CD4-positive, CD25-positive, alpha-beta regulatory T cell (primary cell): ENCODE measurements at regions not wholly inside any gene's neighbourhood (a gene's known extent, or its start where the extent isn't known, plus 50 kb on each side); places are given as distances from the start of the nearest gene placed in this dataset.

Source experiments
- ATAC-seq, 2 donors: fragments of 150-1000 bp; cut with Tn5 transposase; one replicate each; pipeline ENCODE4 v1.10.0; 2021; ENCODE audit warnings: low read depth in 2 of 2, moderate number of reproducible peaks in 2 of 2, moderate library complexity in 1 of 2
- DNase-seq, 3 donors: peaks; one replicate each; pipeline versions ENCODE4 v3.0.0 to v3.0.0-alpha.2; 2012 to 2022; ENCODE audit warnings: mixed read lengths in 1 of 3
- H3K27ac ChIP-seq: one replicate; pipeline ENCODE4 v1.7.0; 2013; ENCODE audit warnings: mild to moderate bottlenecking, low read length; ENCODE audit not compliant: insufficient read depth, poor library complexity, severe bottlenecking
- H3K27me3 ChIP-seq: one replicate; pipeline ENCODE4 v1.7.0; 2013; ENCODE audit warnings: low read length; ENCODE audit not compliant: control insufficient read depth, insufficient read depth
- H3K36me3 ChIP-seq: one replicate; pipeline ENCODE4 v1.7.0; 2013; ENCODE audit warnings: mild to moderate bottlenecking, low read length, moderate library complexity; ENCODE audit not compliant: control insufficient read depth, insufficient read depth
- H3K4me1 ChIP-seq: 2 replicates; pipeline ENCODE4 v1.7.0; 2013; ENCODE audit warnings: mild to moderate bottlenecking, low read length; ENCODE audit not compliant: insufficient read depth, control insufficient read depth, poor library complexity, severe bottlenecking
- H3K4me3 ChIP-seq: one replicate; pipeline ENCODE4 v1.7.0; 2013; ENCODE audit warnings: low read depth, mild to moderate bottlenecking, low read length, moderate library complexity
- H3K9me3 ChIP-seq, 2 experiments: 1 replicate in 1 of 2; 2 replicates in 1 of 2; pipeline ENCODE4 v1.7.0; 2013; ENCODE audit warnings: low read length in 2 of 2, mild to moderate bottlenecking in 1 of 2, moderate library complexity in 1 of 2; ENCODE audit not compliant: control insufficient read depth in 2 of 2
- H3K27ac Mint-ChIP-seq, 3 donors: one replicate each; pipeline ENCODE4 v1.8.0; 2020 to 2022; ENCODE audit warnings: mild to moderate bottlenecking in 3 of 3, mixed read lengths in 3 of 3, moderate library complexity in 2 of 3
- H3K27me3 Mint-ChIP-seq: one replicate; pipeline ENCODE4 v1.8.0; 2022; ENCODE audit warnings: mild to moderate bottlenecking, mixed read lengths
- H3K36me3 Mint-ChIP-seq: one replicate; pipeline ENCODE4 v1.8.0; 2020; ENCODE audit warnings: mixed read lengths
- H3K4me1 Mint-ChIP-seq, 4 donors: one replicate each; pipeline ENCODE4 v1.8.0; 2020 to 2022; ENCODE audit warnings: mixed read lengths in 4 of 4, mild to moderate bottlenecking in 1 of 4
- H3K4me3 Mint-ChIP-seq, 4 donors: one replicate each; pipeline ENCODE4 v1.8.0; 2020 to 2022; ENCODE audit warnings: mild to moderate bottlenecking in 4 of 4, mixed read lengths in 4 of 4, moderate library complexity in 3 of 4
- H3K9me3 Mint-ChIP-seq, 7 donors: one replicate each; pipeline ENCODE4 v1.8.0; 2020 to 2022; ENCODE audit warnings: mixed read lengths in 7 of 7, mild to moderate bottlenecking in 3 of 7, moderate library complexity in 2 of 7

DNA sequence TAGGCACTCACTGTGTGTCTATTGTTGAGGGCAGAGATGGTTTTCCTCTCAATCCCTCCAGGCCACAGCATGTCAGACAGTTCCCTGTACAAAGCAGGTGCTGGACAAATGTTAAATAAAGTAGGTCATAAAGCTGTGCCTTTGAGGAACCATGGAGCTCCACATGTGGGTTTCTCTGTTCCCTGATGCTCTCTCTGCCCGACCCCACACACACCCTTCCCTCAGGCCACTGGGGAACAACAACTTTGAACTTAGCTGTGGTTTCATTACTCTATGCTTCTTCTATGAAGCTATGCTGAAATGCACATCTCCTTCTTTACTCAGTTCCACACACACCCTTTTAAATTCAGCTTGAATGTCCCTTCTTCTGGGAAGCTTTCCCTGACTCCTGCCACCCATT, 415.3 kb downstream of the HRH4 start:
- no peak for DNase-seq
- Histone ChIP-seq H3K36me3 (no peaks in the 10 kb centered on the region), H3K4me1 (no peaks in the 10 kb centered on the region), H3K27ac (no peak overlapping the region), H3K27me3 (no peaks in the 10 kb centered on the region), H3K9me3 (no peaks in the 10 kb centered on the region), H3K4me3 (no peak overlapping the region)
- no peak for ATAC-seq
- no peaks in the 10 kb centered on the region for H3K4me1 Mint-ChIP-seq
- H3K4me3 Mint-ChIP-seq, result no peak overlapping the region
- H3K36me3 Mint-ChIP-seq, result no peaks in the 10 kb centered on the region
- H3K27ac Mint-ChIP-seq, result no peak overlapping the region
- H3K27me3 Mint-ChIP-seq, result no peaks in the 10 kb centered on the region
- H3K9me3 Mint-ChIP-seq, result peaks cover 0 to 9% (median 2%) of the 10 kb centered on the region in 7 donors

GRCh38 chr18:24876266-24876665, 415.8 kb downstream of the HRH4 start:
- H3K36me3 Mint-ChIP-seq, result no peaks in the 10 kb centered on the region
- H3K27ac Mint-ChIP-seq, result no peak overlapping the region
- H3K4me3 Mint-ChIP-seq, result no peak overlapping the region
- Histone ChIP-seq H3K27ac (no peak overlapping the region), H3K36me3 (no peaks in the 10 kb centered on the region), H3K9me3 (no peaks in the 10 kb centered on the region), H3K4me3 (no peak overlapping the region), H3K4me1 (no peaks in the 10 kb centered on the region), H3K27me3 (no peaks in the 10 kb centered on the region)
- peaks cover 0 to 9% (median 2%) of the 10 kb centered on the region in 7 donors for H3K9me3 Mint-ChIP-seq
- no peaks in the 10 kb centered on the region for H3K27me3 Mint-ChIP-seq
- DNase-seq (no peak), ATAC-seq (no peak)
- H3K4me1 Mint-ChIP-seq, result no peaks in the 10 kb centered on the region

GRCh38 chr18:24877066-24877465, 416.6 kb downstream of the HRH4 start:
- ATAC-seq, result no peak

DNA sequence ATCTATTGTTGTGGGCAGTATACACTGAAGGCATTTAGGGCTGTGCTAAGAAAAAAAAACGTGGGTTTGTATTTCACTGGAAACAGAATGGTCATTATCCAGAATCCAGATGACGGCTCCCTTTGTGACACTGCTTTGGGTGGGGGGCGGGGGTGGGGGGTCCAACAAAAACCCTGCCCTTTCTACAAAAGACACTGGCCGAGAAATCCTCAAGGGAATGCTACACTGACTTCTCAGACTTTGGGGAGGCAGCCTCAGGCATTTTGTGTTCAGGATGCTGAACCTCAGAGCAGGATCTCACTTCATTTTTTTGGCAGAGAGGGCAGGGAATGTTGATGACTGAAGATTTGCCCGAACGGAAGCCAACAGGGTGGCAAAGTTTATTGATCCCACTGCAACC, 417.1 kb downstream of the HRH4 start:
- Mint-ChIP-seq H3K9me3 (peaks cover 0 to 5% (median 2%) of the 10 kb centered on the region in 7 donors), H3K4me1 (no peaks in the 10 kb centered on the region), H3K27me3 (no peaks in the 10 kb centered on the region), H3K36me3 (no peaks in the 10 kb centered on the region), H3K4me3 (no peak overlapping the region), H3K27ac (no peak overlapping the region)
- no peak for ATAC-seq
- DNase-seq, result no peak
- Histone ChIP-seq H3K9me3 (no peaks in the 10 kb centered on the region), H3K27me3 (no peaks in the 10 kb centered on the region), H3K4me1 (no peaks in the 10 kb centered on the region), H3K4me3 (no peak overlapping the region), H3K36me3 (no peaks in the 10 kb centered on the region), H3K27ac (no peak overlapping the region)

More at GRCh38 chr18:24877066-24877465, 416.6 kb downstream of the HRH4 start:
- Mint-ChIP-seq H3K9me3 (peaks cover 0 to 8% (median 2%) of the 10 kb centered on the region in 7 donors), H3K27ac (no peak overlapping the region), H3K36me3 (no peaks in the 10 kb centered on the region), H3K27me3 (no peaks in the 10 kb centered on the region), H3K4me1 (no peaks in the 10 kb centered on the region), H3K4me3 (no peak overlapping the region)
- H3K4me3 ChIP-seq, result no peak overlapping the region
- H3K36me3 ChIP-seq, result no peaks in the 10 kb centered on the region
- DNase-seq, result no peak
- no peaks in the 10 kb centered on the region for H3K4me1 ChIP-seq
- no peaks in the 10 kb centered on the region for H3K27me3 ChIP-seq
- H3K27ac ChIP-seq, result no peak overlapping the region
- H3K9me3 ChIP-seq, result no peaks in the 10 kb centered on the region

DNA sequence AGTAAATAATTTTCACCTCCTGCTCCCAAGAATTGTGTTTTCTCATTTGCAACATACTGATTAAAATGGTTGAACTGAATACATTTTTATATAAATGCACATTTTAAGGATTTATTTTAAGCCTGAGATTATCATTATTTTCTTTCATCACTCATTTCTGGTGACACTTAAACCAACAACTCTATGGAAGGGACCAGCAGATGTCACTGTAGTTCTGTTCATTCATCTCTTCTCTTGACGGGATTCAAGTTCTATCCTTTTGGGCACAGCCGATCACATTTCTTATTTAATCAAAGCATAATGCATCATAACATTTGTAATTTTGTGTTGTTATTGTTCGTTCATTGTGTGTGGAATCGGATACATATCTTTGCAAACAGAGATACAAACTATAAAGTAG, 417.9 kb downstream of the HRH4 start:
- no peak overlapping the region for H3K4me3 ChIP-seq
- H3K36me3 Mint-ChIP-seq, result no peaks in the 10 kb centered on the region
- no peaks in the 10 kb centered on the region for H3K4me1 ChIP-seq
- ATAC-seq, result no peak
- no peaks in the 10 kb centered on the region for H3K9me3 ChIP-seq
- no peaks in the 10 kb centered on the region for H3K27me3 ChIP-seq
- H3K4me1 Mint-ChIP-seq, result no peaks in the 10 kb centered on the region
- H3K4me3 Mint-ChIP-seq, result no peak overlapping the region
- no peak overlapping the region for H3K27ac ChIP-seq
- H3K27me3 Mint-ChIP-seq, result no peaks in the 10 kb centered on the region
- H3K27ac Mint-ChIP-seq, result no peak overlapping the region
- DNase-seq, result peak in 1 of 3 donors; percentile 3
- H3K9me3 Mint-ChIP-seq, result peaks cover 0 to 5% (median 2%) of the 10 kb centered on the region in 7 donors
- no peaks in the 10 kb centered on the region for H3K36me3 ChIP-seq

GRCh38 chr18:24885276-24885675, 424.8 kb downstream of the HRH4 start:
- H3K27ac Mint-ChIP-seq, result no peak overlapping the region
- ATAC-seq (no peak), DNase-seq (no peak)
- no peak overlapping the region for H3K27ac ChIP-seq
- no peaks in the 10 kb centered on the region for H3K36me3 Mint-ChIP-seq
- H3K4me3 ChIP-seq, result no peak overlapping the region
- no peak overlapping the region for H3K4me3 Mint-ChIP-seq
- no peaks in the 10 kb centered on the region for H3K27me3 ChIP-seq
- H3K9me3 Mint-ChIP-seq, result peaks cover 0 to 5% (median 0%) of the 10 kb centered on the region in 7 donors
- H3K4me1 Mint-ChIP-seq, result no peaks in the 10 kb centered on the region
- H3K27me3 Mint-ChIP-seq, result peaks cover 5% of the 10 kb centered on the region
- H3K36me3 ChIP-seq, result no peaks in the 10 kb centered on the region
- no peaks in the 10 kb centered on the region for H3K9me3 ChIP-seq
- no peaks in the 10 kb centered on the region for H3K4me1 ChIP-seq

DNA sequence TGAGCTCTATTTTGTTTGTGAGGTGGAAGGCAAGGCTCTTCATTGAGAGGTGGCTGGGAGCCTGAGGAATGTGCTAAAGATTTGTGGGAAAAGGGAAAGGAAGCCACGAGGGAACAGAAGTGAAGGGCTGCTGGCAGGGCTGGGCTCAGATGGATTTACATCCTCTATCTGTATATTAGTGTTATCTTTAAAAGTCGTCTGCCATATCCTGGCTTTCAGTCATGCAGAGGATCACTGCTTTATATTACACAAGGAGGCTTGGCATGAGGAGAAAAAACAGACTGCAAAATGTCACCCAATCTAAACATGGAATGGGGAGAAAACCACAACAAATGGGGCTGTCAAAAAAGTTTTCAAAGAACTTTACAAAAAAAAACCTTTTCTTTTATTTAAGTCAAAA, 434.4 kb downstream of the HRH4 start:
- Mint-ChIP-seq H3K4me3 (no peak overlapping the region), H3K27ac (no peak overlapping the region), H3K4me1 (no peaks in the 10 kb centered on the region), H3K27me3 (no peaks in the 10 kb centered on the region), H3K9me3 (peaks cover 0 to 16% (median 4%) of the 10 kb centered on the region in 7 donors), H3K36me3 (no peaks in the 10 kb centered on the region)
- Histone ChIP-seq H3K4me1 (no peaks in the 10 kb centered on the region), H3K4me3 (no peak overlapping the region), H3K9me3 (no peaks in the 10 kb centered on the region), H3K36me3 (no peaks in the 10 kb centered on the region), H3K27ac (no peak overlapping the region), H3K27me3 (no peaks in the 10 kb centered on the region)
- ATAC-seq (no peak), DNase-seq (no peak)

- H3K36me3 Mint-ChIP-seq, result no peaks in the 10 kb centered on the region
- H3K27ac ChIP-seq, result no peak overlapping the region
- no peak overlapping the region for H3K4me3 ChIP-seq
- ATAC-seq, result no peak
- H3K36me3 ChIP-seq, result no peaks in the 10 kb centered on the region
- no peaks in the 10 kb centered on the region for H3K9me3 ChIP-seq
- H3K4me3 Mint-ChIP-seq, result no peak overlapping the region
- H3K27me3 Mint-ChIP-seq, result no peaks in the 10 kb centered on the region
- H3K9me3 Mint-ChIP-seq, result peaks cover 0 to 18% (median 7%) of the 10 kb centered on the region in 7 donors
- no peak overlapping the region for H3K27ac Mint-ChIP-seq
- H3K27me3 ChIP-seq, result no peaks in the 10 kb centered on the region
- no peak for DNase-seq
- no peaks in the 10 kb centered on the region for H3K4me1 Mint-ChIP-seq
- no peaks in the 10 kb centered on the region for H3K4me1 ChIP-seq
These were observed 437.0 kb downstream of the HRH4 start for GRCh38 chr18:24897461-24897860.
